Sigmoid colon (tissue), 6 donors: ENCODE measurements at regions not wholly inside any gene's neighbourhood (a gene's known extent, or its start where the extent isn't known, plus 50 kb on each side); places are given as distances from the start of the nearest gene placed in this dataset.
A peak's percentile ranks its signal among the peaks of the same experiment; 100 is the strongest.

Source experiments
- DNase-seq: peaks from one replicate; pipeline ENCODE4 v3.0.0-alpha.2; 2019
- H3K27ac ChIP-seq, 4 donors: fragments of 200-600 bp; sonication (generic); one replicate each; pipeline ENCODE4 v1.5.1; 2016 to 2019; ENCODE audit warnings: mild to moderate bottlenecking in 1 of 4
- H3K27me3 ChIP-seq, 3 donors: fragments of 200-600 bp; sonication (generic); one replicate each; pipeline ENCODE4 v1.5.1; 2019; ENCODE audit warnings: mild to moderate bottlenecking in 1 of 3
- H3K36me3 ChIP-seq, 4 donors: fragments of 200-600 bp; sonication (generic); one replicate each; pipeline ENCODE4 v1.5.1; 2016 to 2019
- H3K4me1 ChIP-seq, 4 donors: fragments of 200-600 bp; sonication (generic); one replicate each; pipeline ENCODE4 v1.5.1; 2017 to 2019
- H3K4me3 ChIP-seq, 4 donors: fragments of 200-600 bp; sonication (generic); one replicate each; pipeline ENCODE4 v1.5.1; 2017 to 2019; ENCODE audit warnings: mild to moderate bottlenecking in 2 of 4, moderate library complexity in 1 of 4
- H3K9me3 ChIP-seq, 4 donors: fragments of 200-600 bp in 3 of 4; sonication (generic) in 3 of 4; one replicate each; pipeline versions ENCODE4 v1.5.1 to v1.6.1; 2013 to 2019
- CTCF ChIP-seq, 4 experiments: fragments of 450-650 bp in 3 of 4; fragments of 200-600 bp in 1 of 4; IDR thresholded peaks; one replicate each; pipeline ENCODE4 v1.5.1; 2016 to 2019; ENCODE audit warnings: antibody characterized with exemption in 4 of 4, mild to moderate bottlenecking in 3 of 4, moderate library complexity in 2 of 4
- EP300 ChIP-seq, 4 donors: sonication (generic); formaldehyde crosslinking; IDR thresholded peaks; one replicate each; pipeline ENCODE4 v1.6.1; 2017; ENCODE audit warnings: antibody characterized with exemption in 4 of 4
- POLR2A ChIP-seq, 2 donors: fragments of 450-650 bp; IDR thresholded peaks; one replicate each; pipeline ENCODE4 v1.6.1; 2016; ENCODE audit warnings: antibody characterized with exemption in 2 of 2, mild to moderate bottlenecking in 2 of 2, moderate library complexity in 2 of 2
- POLR2AphosphoS5 ChIP-seq, 4 donors: sonication (generic); formaldehyde crosslinking; IDR thresholded peaks; one replicate each; pipeline ENCODE4 v1.6.1; 2017; ENCODE audit warnings: antibody characterized with exemption in 4 of 4
- WGBS, 2 donors: extraction: QIAGEN DNeasy Blood & Tissue Kit; methylation state at CpG; one replicate each; pipeline ENCODE4 v1.1.7; 2013; 5-methylcytosine and 5-hydroxymethylcytosine counted together
- intact Hi-C: fragments of 100-400 bp; cut with DNase I; formaldehyde crosslinking; loops from one replicate; pipeline ENCODE4 v1.15.1; 2023
- donor health status: healthy with polysubstance abuse.
- donor health status: healthy.

- Histone ChIP-seq H3K36me3 (no peaks in the 10 kb centered on the region), H3K27me3 (no peaks in the 10 kb centered on the region), H3K9me3 (peaks cover 0 to 3% (median 0%) of the 10 kb centered on the region in 4 donors), H3K4me3 (no peak overlapping the region), H3K4me1 (no peaks in the 10 kb centered on the region), H3K27ac (no peak overlapping the region)
- no peak for TF ChIP-seq CTCF (IDR thresholded peaks at IDR 0.05)
- TF ChIP-seq EP300 (IDR thresholded peaks at IDR 0.05), result no peak
- TF ChIP-seq POLR2AphosphoS5 (IDR thresholded peaks at IDR 0.05), result no peak
- no peak for TF ChIP-seq POLR2A (IDR thresholded peaks at IDR 0.05)
- no peak for DNase-seq
- 60 to 73% methylated on average over 1 of the region's 1 CpG for WGBS, 2 donors
- intact Hi-C loops, result no loop called here
Observed at GRCh38 chr12:14065616-14066015, 84.2 kb upstream of the GRIN2B start.

DNA sequence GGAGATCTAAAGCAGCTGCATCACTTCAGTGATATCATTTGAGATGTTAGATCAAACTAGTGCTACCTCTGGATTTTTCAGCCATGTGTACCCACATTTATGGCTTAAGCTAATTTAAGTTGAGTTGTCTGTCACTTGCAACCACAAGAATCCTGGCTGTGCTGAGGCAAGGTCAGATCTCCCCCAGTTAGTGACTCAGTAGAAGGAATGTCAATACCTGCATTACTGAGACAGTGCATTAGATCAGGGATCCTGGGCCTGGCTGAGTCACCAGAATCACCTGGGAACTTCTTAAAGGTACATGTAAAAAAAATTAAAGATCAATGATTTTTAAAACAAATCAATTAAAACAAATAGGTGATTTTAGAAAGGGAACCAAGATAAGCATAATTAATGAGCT is 84.6 kb upstream of the GRIN2B start:
- intact Hi-C loops, result no loop called here
- Histone ChIP-seq H3K27me3 (no peaks in the 10 kb centered on the region), H3K27ac (no peak overlapping the region), H3K9me3 (peaks cover 0 to 3% (median 0%) of the 10 kb centered on the region in 4 donors), H3K4me3 (no peak overlapping the region), H3K36me3 (no peaks in the 10 kb centered on the region), H3K4me1 (no peaks in the 10 kb centered on the region)
- no peak for DNase-seq
- TF ChIP-seq CTCF (IDR thresholded peaks at IDR 0.05) (no peak), EP300 (IDR thresholded peaks at IDR 0.05) (no peak), POLR2AphosphoS5 (IDR thresholded peaks at IDR 0.05) (no peak), POLR2A (IDR thresholded peaks at IDR 0.05) (no peak)

- no peak for DNase-seq
- Histone ChIP-seq H3K27ac (no peak overlapping the region), H3K36me3 (no peaks in the 10 kb centered on the region), H3K9me3 (peaks cover 0 to 3% (median 0%) of the 10 kb centered on the region in 4 donors), H3K4me3 (no peak overlapping the region), H3K27me3 (no peaks in the 10 kb centered on the region), H3K4me1 (no peaks in the 10 kb centered on the region)
- intact Hi-C loops, result no loop called here
- TF ChIP-seq CTCF (IDR thresholded peaks at IDR 0.05), result no peak
- 86 to 92% methylated on average over 2 of the region's 2 CpGs for WGBS, 2 donors
Observed at GRCh38 chr12:14068961-14069360, 87.6 kb upstream of the GRIN2B start.

- Histone ChIP-seq H3K9me3 (peaks cover 0 to 3% (median 0%) of the 10 kb centered on the region in 4 donors), H3K36me3 (no peaks in the 10 kb centered on the region), H3K4me1 (no peaks in the 10 kb centered on the region), H3K27me3 (no peaks in the 10 kb centered on the region), H3K4me3 (no peak overlapping the region), H3K27ac (no peak overlapping the region)
- no peak for TF ChIP-seq POLR2AphosphoS5 (IDR thresholded peaks at IDR 0.05)
- TF ChIP-seq CTCF (IDR thresholded peaks at IDR 0.05), result no peak
- no peak for TF ChIP-seq EP300 (IDR thresholded peaks at IDR 0.05)
- no peak for TF ChIP-seq POLR2A (IDR thresholded peaks at IDR 0.05)
- 51 to 53% methylated on average over 1 of the region's 1 CpG for WGBS, 2 donors
- intact Hi-C loops, result no loop called here
- no peak for DNase-seq
Observed at GRCh38 chr12:14071833-14072232, 90.4 kb upstream of the GRIN2B start.

- Histone ChIP-seq H3K27me3 (no peaks in the 10 kb centered on the region), H3K9me3 (peaks cover 0 to 9% (median 0%) of the 10 kb centered on the region in 4 donors), H3K4me1 (no peaks in the 10 kb centered on the region), H3K27ac (no peak overlapping the region), H3K36me3 (no peaks in the 10 kb centered on the region), H3K4me3 (no peak overlapping the region)
- TF ChIP-seq EP300 (IDR thresholded peaks at IDR 0.05), result no peak
- no peak for TF ChIP-seq CTCF (IDR thresholded peaks at IDR 0.05)
- peak in 1 of 4 donors; percentile 45 for TF ChIP-seq POLR2AphosphoS5 (IDR thresholded peaks at IDR 0.05)
- no peak for TF ChIP-seq POLR2A (IDR thresholded peaks at IDR 0.05)
- no peak for DNase-seq
- 7 to 38% methylated on average over 1 of the region's 1 CpG for WGBS, 2 donors
- intact Hi-C loops, result no loop called here
Observed at GRCh38 chr12:14072987-14073386, 91.6 kb upstream of the GRIN2B start.
